OCI-LY3 (cell line): ENCODE measurements at regions not wholly inside any gene's neighbourhood (a gene's known extent, or its start where the extent isn't known, plus 50 kb on each side); places are given as distances from the start of the nearest gene placed in this dataset.

Source experiments
- EZH2phosphoT487 ChIP-seq: fragments of 200-600 bp; shearing (Covaris generic); IDR thresholded peaks from 2 replicates; pipeline ENCODE4 v1.6.1; 2018; ENCODE audit warnings: antibody characterized with exemption, mixed run types, low read depth
- TF ChIP-seq, protein P1 (sequence below): fragments of 200-600, 300-600 bp; sonication (generic); IDR thresholded peaks from 2 replicates; pipeline ENCODE4 v1.5.1; 2014; ENCODE audit warnings: antibody characterized with exemption, low read length, low read depth

DNA sequence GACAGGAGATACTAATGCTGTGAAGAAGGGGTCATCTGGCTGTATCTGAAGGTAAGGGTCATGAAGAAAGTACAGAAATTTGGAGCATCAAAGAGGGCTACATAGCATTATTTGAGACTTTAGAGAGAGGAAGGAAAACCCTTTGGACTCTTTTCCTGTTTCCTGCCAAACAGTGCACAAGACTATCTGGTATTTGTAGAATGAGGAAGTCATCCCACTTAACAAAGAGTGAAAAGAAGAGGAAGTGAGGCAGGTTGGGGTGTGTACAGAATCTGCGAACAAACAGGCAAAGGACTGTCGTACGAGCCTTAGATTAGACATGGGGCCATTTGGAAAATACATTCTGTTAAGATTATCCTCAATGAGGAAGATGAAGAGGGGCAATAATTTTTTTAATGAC is 546.8 kb upstream of the EPHA6 start:
- no peak for TF ChIP-seq EZH2phosphoT487
- TF ChIP-seq, protein P1, sequence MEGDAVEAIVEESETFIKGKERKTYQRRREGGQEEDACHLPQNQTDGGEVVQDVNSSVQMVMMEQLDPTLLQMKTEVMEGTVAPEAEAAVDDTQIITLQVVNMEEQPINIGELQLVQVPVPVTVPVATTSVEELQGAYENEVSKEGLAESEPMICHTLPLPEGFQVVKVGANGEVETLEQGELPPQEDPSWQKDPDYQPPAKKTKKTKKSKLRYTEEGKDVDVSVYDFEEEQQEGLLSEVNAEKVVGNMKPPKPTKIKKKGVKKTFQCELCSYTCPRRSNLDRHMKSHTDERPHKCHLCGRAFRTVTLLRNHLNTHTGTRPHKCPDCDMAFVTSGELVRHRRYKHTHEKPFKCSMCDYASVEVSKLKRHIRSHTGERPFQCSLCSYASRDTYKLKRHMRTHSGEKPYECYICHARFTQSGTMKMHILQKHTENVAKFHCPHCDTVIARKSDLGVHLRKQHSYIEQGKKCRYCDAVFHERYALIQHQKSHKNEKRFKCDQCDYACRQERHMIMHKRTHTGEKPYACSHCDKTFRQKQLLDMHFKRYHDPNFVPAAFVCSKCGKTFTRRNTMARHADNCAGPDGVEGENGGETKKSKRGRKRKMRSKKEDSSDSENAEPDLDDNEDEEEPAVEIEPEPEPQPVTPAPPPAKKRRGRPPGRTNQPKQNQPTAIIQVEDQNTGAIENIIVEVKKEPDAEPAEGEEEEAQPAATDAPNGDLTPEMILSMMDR, result no peak
